ENCODE measurements at regions not wholly inside any gene's neighbourhood (a gene's known extent, or its start where the extent isn't known, plus 50 kb on each side); places are given as distances from the start of the nearest gene placed in this dataset.
"Not testable (repeated sequence)": the region's sequence is repeated elsewhere in the genome, so short reads cannot be mapped to it uniquely, and the experiment has no call there.

DNA sequence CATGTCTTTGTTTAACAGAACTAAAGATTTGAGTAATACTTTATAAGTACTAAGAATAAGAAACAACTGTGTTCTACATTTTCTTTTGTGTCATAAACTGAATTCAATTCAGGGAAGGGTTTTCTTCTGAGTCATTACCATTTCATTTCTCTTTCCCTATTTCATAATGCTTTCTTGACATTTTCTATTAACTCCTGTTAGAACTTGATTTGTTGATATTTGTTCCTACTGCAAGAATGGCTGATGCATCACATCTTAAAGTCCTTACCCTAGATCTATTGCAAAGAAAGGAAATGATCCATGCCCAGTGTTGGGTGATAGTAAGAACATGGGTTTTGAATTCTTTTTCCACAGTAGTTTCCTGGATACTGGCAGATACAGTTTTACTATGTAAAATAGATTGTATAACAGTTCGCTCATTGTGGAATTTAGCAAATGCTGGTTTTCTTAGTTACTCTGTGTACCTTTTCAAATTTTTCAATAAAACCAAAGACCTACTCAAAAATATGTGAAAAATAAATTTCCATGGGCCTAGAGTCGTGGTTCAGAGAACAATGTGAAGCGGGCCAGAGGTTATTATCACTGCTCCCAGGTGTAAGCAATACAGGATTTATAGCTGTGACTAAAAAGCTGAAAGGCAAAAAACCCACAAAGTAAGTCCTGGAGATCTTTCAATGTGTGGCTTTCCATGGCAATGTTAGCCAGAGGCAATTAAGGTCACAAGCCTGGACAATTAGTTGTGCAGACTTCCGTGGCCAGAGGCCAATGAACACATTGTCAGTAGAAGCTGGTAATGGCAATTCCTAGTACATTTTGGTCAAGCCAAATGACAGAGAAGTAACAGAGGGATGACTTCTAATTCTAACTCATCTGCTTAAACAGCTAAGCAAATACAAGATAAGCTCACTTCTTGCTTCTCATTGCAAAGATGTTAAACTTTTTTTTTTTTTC is 127.3 kb upstream of the FAT4 start:
- POLR2A ChIA-PET: no interaction called here
- no peak overlapping the region for H3K4me3 Mint-ChIP-seq
- ATAC-seq (no peak), DNase-seq (no peak)
- H3K27ac Mint-ChIP-seq: no peak overlapping the region
- no peaks in the 10 kb centered on the region for H3K27me3 Mint-ChIP-seq
- H3K4me1 Mint-ChIP-seq: no peaks in the 10 kb centered on the region
- H3K36me3 Mint-ChIP-seq: no peaks in the 10 kb centered on the region
- peaks cover 0 to 14% (median 0%) of the 10 kb centered on the region in 9 donors for H3K9me3 Mint-ChIP-seq

DNA sequence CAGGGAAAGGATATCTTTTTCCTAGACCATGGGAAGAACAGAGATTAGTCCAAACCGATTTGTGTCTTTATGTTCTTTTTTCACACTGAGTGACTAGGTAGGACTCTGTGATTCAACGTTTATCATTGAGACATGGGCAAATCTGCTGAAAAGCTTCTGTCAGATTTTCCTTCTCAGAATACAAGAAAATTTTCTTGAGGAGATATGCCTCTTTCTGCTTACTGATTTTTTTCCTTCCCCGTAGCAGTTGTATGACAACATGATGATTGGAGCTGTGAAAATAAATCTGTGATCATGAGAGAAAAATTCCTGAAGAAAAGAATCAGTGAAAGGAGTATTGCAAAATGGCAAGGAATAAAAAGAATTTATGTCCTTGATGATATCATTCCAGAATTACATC is 130.6 kb upstream of the FAT4 start:
- H3K4me3 Mint-ChIP-seq: no peak overlapping the region
- ATAC-seq: no peak
- no peak for DNase-seq
- H3K4me1 Mint-ChIP-seq: no peaks in the 10 kb centered on the region
- H3K27ac Mint-ChIP-seq: no peak overlapping the region
- POLR2A ChIA-PET: no interaction called here
- no peaks in the 10 kb centered on the region for H3K36me3 Mint-ChIP-seq
- peaks cover 0 to 10% (median 1%) of the 10 kb centered on the region in 9 donors for H3K9me3 Mint-ChIP-seq
- H3K27me3 Mint-ChIP-seq: no peaks in the 10 kb centered on the region

DNA sequence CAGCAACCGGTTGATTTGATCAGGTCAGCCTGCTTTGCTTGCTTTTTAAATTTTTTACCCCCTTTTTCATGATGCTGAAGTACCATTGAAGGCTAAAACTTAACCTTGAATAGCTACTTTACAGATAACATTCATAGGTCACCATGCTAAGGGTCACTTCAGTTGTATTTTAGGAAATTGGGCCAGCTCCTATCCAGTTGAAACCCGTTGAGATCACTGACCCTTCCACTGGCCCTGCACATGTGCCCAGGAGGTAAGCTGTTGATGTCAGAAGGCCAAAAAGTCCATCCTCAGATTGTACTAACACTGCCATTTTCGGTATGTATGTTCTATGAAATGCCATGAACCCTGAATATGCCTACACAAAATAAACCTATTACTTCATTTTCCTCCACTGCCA is 133.0 kb upstream of the FAT4 start:
- H3K27ac Mint-ChIP-seq: no peak overlapping the region
- H3K27me3 Mint-ChIP-seq: no peaks in the 10 kb centered on the region
- peaks cover 0 to 10% (median 0%) of the 10 kb centered on the region in 9 donors for H3K9me3 Mint-ChIP-seq
- no peak for DNase-seq
- no peak for ATAC-seq
- no peaks in the 10 kb centered on the region for H3K36me3 Mint-ChIP-seq
- H3K4me1 Mint-ChIP-seq: no peaks in the 10 kb centered on the region
- POLR2A ChIA-PET: no interaction called here
- H3K4me3 Mint-ChIP-seq: no peak overlapping the region

DNA sequence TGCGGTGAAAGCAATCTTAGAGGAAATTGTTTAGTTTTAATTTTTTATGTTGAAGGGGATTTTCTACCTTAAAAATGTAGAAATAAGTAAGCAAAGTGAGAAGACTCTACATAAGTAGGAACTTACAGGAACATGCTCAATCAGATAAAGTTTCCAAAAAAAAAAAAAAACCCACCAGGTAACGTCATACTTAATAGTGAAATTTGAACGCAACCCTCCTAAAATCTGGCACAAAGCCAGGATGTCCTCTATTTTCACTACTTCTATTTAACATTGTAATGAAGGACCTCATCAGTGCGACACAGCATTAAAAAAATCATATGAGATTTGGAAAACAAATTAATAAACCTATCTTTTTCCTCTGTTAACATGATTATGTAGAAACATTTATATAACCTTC is 135.0 kb upstream of the FAT4 start:
- Mint-ChIP-seq H3K4me1 (no peaks in the 10 kb centered on the region), H3K9me3 (peaks cover 0 to 10% (median 0%) of the 10 kb centered on the region in 9 donors), H3K27me3 (no peaks in the 10 kb centered on the region), H3K4me3 (no peak overlapping the region), H3K27ac (no peak overlapping the region), H3K36me3 (no peaks in the 10 kb centered on the region)
- no peak for ATAC-seq
- no peak for DNase-seq
- POLR2A ChIA-PET: no interaction called here

DNA sequence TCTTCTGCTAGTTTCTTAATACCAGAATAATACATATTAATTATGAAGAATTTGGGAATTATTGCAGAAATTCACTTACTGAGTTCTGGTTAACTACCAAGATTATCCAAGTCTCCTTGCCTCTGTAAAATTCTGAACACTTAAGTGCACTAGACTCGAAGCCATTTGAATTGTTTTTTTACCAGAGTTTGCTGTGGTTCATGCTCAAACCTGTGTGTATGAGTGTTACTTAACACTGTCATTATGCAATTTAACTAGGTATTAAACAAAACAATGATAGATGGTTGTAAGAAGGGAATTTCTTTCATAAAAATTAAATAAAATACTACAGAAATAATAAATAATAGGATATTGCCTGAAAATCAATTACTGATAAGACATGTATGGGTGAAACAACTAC is 145.6 kb upstream of the FAT4 start:
- ATAC-seq: no peak
- Mint-ChIP-seq H3K27ac (no peak overlapping the region), H3K4me3 (no peak overlapping the region), H3K27me3 (no peaks in the 10 kb centered on the region), H3K4me1 (no peaks in the 10 kb centered on the region), H3K9me3 (peaks cover 0 to 3% (median 0%) of the 10 kb centered on the region in 9 donors), H3K36me3 (no peaks in the 10 kb centered on the region)
- POLR2A ChIA-PET: no interaction called here
- no peak for DNase-seq

DNA sequence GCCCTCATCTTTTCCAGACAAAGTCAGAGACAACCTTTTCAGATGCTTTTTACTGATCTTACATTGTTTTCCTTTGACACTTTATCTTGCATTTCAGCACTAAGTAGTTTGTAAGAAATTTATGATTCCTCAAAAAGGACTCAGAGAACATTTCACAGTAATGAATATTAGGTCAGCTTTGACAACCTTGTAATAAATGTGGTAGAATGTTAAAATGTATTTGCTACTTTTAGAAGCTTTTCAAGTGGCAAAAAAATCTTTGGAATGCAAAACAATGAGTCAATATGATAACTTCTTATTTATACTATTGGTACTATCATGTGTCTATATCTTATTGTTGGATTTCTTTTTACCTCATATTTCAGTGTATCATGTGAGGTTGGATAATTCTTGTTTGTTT is 146.2 kb upstream of the FAT4 start:
- ATAC-seq: no peak
- POLR2A ChIA-PET: no interaction called here
- no peaks in the 10 kb centered on the region for H3K4me1 Mint-ChIP-seq
- no peak overlapping the region for H3K27ac Mint-ChIP-seq
- H3K9me3 Mint-ChIP-seq: peaks cover 0 to 3% (median 0%) of the 10 kb centered on the region in 9 donors
- H3K4me3 Mint-ChIP-seq: no peak overlapping the region
- no peaks in the 10 kb centered on the region for H3K27me3 Mint-ChIP-seq
- no peaks in the 10 kb centered on the region for H3K36me3 Mint-ChIP-seq
- no peak for DNase-seq

DNA sequence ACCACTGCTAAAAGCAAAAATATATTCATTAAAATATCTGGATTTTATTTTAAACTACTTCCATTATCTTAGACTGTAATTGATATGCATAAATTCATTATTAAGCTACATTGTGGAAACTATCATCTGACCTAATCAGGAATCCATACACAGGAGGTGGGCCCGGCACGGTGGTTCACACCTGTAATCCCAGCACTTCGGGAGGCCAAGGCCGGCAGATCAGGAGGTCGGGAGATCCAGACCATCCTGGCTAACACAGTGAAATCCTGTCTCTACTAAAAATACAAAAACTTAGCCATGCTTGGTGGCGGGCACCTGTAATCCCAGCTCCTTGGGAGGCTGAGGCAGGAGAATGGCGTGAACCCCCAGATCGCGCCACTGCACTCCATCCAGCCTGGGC is 148.7 kb upstream of the FAT4 start:
- DNase-seq, H3K36me3 Mint-ChIP-seq, H3K9me3 Mint-ChIP-seq, H3K4me1 Mint-ChIP-seq, H3K27ac Mint-ChIP-seq, H3K4me3 Mint-ChIP-seq, H3K27me3 Mint-ChIP-seq, POLR2A ChIA-PET, ATAC-seq: not testable (repeated sequence)

DNA sequence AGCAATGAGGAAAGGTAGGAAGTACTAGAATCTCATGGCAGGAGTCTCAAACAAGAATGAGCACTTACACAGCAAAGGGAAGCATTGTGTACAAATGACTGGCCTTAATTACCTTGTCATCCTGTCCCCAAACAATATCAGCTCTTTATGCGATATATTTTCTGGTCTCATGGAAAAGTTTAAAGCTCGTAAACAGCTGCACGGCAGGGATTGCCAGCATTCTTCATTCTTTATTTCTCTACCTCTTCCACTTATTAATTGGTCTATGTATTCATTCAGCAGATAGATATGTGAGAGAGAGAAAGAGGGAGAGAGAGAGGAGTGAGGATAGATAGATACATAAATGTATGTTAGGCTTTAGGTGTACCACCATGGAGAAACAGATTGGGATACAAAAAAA is 155.8 kb upstream of the FAT4 start:
- H3K27me3 Mint-ChIP-seq: peaks cover 0 to 5% (median 0%) of the 10 kb centered on the region in 5 donors
- no peak overlapping the region for H3K4me3 Mint-ChIP-seq
- H3K9me3 Mint-ChIP-seq: peaks cover 0 to 12% (median 4%) of the 10 kb centered on the region in 9 donors
- no peaks in the 10 kb centered on the region for H3K36me3 Mint-ChIP-seq
- DNase-seq (no peak), ATAC-seq (no peak)
- POLR2A ChIA-PET: no interaction called here
- no peak overlapping the region for H3K27ac Mint-ChIP-seq
- H3K4me1 Mint-ChIP-seq: no peaks in the 10 kb centered on the region

DNA sequence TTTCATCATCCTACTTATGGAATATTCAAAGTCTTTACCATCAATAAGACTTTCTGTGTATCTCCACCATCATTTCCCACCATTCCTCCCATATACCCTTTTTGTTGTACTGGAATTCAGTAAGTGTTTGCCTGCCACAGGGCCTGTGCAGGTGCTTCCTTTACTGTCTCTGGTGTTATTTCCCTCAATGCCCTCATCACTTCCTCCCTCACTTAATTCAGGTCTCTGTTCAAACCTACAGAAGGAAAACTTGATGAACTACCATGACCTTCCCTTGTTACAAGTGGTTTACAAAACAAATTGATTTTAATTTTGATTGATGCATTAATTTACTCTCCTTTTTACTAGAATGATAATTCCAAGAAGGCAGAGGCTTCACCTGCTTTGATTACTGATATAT is 159.5 kb upstream of the FAT4 start:
- DNase-seq (no peak), ATAC-seq (no peak)
- Mint-ChIP-seq H3K27me3 (peaks cover 0 to 5% (median 0%) of the 10 kb centered on the region in 5 donors), H3K4me3 (no peak overlapping the region), H3K9me3 (peaks cover 0 to 16% (median 0%) of the 10 kb centered on the region in 9 donors), H3K36me3 (no peaks in the 10 kb centered on the region), H3K4me1 (no peaks in the 10 kb centered on the region), H3K27ac (no peak overlapping the region)
- POLR2A ChIA-PET: no interaction called here

DNA sequence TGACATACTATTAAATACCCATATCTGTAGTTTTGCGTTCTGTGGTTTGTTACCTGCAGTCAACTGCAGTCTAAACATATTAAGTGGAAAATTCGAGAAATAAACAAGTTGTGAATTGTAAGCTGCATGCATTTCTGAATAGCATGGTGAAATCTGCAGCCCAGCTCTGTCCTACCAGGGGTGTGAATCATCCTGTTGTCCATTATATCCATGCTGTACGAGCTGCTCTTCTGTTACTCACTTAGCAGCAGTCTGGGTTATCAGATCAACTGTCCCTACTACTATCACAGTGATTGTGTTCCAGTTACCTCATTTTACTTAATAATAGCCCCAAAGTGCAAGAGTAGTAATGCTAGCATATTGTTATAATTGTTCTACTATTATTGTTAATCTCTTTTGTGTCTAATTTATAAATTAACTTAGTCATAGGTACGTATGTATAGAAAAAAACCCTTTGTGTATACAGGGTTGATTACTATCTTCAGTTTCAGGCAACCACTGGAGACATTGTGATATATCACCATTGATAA is 173.7 kb upstream of the FAT4 start:
- Mint-ChIP-seq H3K27me3 (no peaks in the 10 kb centered on the region), H3K9me3 (peaks cover 0 to 9% (median 0%) of the 10 kb centered on the region in 9 donors), H3K36me3 (no peaks in the 10 kb centered on the region), H3K4me1 (no peaks in the 10 kb centered on the region), H3K27ac (no peak overlapping the region), H3K4me3 (no peak overlapping the region)
- POLR2A ChIA-PET: no interaction called here
- DNase-seq: no peak
- no peak for ATAC-seq

DNA sequence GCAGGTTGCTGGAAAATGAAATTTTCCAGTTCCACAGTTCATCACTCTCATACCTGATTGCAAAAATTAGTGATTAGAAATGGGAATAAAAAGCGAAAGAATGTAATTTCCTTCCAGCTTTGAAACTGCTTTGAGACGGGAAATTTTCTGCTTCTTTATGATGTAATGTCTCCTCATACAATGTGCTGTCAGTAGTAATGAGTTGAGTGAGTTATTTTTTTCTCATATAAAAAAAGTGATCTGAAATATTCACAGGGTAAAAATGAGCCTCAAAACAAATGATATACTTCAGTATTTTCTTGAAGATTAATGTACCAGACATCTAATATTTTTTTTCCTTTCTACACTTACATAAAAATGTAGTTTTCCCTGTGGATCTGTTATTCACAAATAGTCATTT is 179.1 kb upstream of the FAT4 start:
- Mint-ChIP-seq H3K27ac (no peak overlapping the region), H3K27me3 (no peaks in the 10 kb centered on the region), H3K4me3 (no peak overlapping the region), H3K4me1 (no peaks in the 10 kb centered on the region), H3K9me3 (peaks cover 0 to 5% (median 0%) of the 10 kb centered on the region in 9 donors), H3K36me3 (no peaks in the 10 kb centered on the region)
- no peak for DNase-seq
- no peak for ATAC-seq
- POLR2A ChIA-PET: no interaction called here

DNA sequence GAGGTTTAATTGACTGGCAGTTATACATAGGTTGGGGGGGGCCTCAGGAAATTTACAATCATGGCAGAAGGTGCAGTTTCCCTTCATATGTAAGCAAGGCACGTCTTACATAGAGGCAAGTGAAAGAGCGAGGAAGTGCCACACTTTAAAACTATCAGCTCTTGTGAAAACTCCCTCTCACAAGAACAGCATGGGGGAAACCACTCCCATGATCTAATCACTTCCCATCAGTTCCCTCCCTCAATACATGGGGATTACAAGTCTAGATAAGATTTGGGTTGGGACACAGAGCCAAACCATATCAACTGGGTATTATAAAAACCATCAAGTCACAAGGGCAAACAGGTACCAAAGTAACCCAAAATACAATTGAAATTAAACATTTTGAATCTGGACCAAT is 182.0 kb upstream of the FAT4 start:
- H3K27ac Mint-ChIP-seq: no peak overlapping the region
- H3K9me3 Mint-ChIP-seq: peaks cover 0 to 4% (median 0%) of the 10 kb centered on the region in 9 donors
- no peaks in the 10 kb centered on the region for H3K27me3 Mint-ChIP-seq
- no peaks in the 10 kb centered on the region for H3K4me1 Mint-ChIP-seq
- POLR2A ChIA-PET: no interaction called here
- H3K4me3 Mint-ChIP-seq: no peak overlapping the region
- H3K36me3 Mint-ChIP-seq: no peaks in the 10 kb centered on the region
- ATAC-seq (no peak), DNase-seq (no peak)

DNA sequence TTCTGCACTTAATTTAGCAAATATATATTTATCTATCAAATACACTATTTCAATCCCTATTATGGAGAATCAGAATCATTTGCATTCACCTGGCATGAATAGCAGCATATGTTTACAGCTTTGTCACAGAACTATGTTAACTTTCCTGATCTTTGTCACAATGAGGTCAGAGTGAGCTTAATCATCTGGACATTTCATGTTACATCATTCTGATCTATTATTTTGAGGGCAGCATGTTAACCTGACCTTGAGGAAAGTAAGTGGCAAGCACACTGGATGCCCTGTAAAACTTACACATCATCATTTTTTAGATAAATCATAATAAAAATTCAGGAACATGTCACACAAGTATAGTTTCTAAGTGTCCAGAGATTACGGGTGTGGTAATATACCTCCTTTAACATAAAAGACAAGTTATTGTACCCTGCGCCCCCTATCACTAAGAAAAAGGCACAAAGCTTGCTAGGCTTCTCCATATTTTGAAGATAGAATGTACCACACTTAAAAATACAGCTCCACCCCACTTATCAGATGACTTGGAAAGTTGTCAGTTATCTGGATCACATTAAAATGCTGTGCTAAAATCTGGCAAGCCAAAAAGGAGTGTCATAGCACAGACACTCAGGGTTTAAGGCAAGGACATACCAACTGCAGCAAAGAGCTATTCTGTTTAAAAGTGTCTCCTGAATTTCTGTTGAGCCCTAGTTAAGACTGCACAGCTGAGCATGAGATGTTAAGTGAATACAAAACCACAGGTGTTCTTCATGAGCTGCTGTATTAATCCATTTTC is 182.7 kb upstream of the FAT4 start:
- ATAC-seq: no peak
- POLR2A ChIA-PET: no interaction called here
- Mint-ChIP-seq H3K36me3 (no peaks in the 10 kb centered on the region), H3K27me3 (no peaks in the 10 kb centered on the region), H3K4me3 (no peak overlapping the region), H3K4me1 (no peaks in the 10 kb centered on the region), H3K9me3 (peaks cover 0 to 4% (median 0%) of the 10 kb centered on the region in 9 donors), H3K27ac (no peak overlapping the region)
- no peak for DNase-seq
